ENCODE measurements at regions not wholly inside any gene's neighbourhood (a gene's known extent, or its start where the extent isn't known, plus 50 kb on each side); places are given as distances from the start of the nearest gene placed in this dataset.
"Not testable (repeated sequence)": the region's sequence is repeated elsewhere in the genome, so short reads cannot be mapped to it uniquely, and the experiment has no call there.

GRCh38 chr7:136533732-136534131 lies 334.7 kb upstream of the CHRM2 start:
- DNase-seq (ENCODE audit: low read depth in 2 of 2): no peak

DNA sequence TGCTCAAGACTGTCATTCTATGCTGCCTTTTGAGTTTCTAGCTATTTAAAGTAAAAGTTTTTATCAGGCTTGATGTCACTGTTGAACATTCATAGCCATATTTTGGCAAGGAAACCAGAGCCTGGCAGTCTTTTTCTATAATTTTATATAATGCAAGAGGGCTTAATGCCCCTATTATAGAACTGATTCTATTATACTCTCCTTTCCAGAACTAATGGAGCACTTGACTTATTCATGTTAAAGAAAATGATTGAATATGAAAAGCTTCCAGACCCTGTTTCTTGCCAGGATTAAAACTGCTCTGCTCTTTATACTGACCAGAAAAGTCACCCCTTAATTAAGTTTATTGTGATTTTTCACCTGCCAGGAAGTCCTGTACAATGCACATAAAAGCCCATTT lies 337.6 kb upstream of the CHRM2 start:
- DNase-seq (ENCODE audit: low read depth in 2 of 2): no peak

GRCh38 chr7:136528329-136528728 lies 340.1 kb upstream of the CHRM2 start:
- DNase-seq (ENCODE audit: low read depth in 2 of 2): peak; percentile 64 to 66

GRCh38 chr7:136527554-136527953 lies 340.9 kb upstream of the CHRM2 start:
- DNase-seq (ENCODE audit: low read depth in 2 of 2): no peak

DNA sequence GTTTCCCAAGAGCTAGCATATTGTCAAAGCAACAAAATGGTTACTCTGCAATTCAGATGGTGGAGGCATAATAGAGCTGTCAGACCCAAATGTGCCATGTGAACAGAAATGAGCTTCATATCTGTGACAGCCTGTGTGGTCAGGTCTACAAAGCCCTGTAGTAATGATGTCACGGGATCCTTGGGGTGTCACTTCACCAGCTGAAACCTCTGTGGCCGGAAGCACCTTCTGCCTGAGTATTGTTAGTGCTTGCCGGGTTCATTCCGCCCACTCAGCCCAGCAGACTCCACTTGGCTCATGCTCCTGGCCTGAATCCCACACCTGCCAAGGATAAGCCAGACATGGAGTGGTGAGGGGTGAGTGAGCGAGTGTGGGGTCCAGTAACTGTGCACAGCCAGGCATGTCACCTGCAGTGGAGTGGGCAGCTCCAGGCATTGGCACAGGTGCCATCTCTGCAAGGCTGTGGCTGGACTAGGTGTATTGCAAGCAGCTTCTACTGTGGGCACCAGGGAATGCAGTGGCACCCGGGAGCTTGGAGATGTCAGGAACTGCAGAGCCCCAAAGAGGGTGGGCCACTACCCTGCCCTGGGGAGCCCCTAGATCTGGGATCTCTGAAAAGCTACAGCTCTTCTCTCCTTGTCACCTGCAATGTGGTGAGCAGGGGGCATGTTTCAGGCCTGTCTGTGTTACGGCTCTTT lies 341.9 kb upstream of the CHRM2 start:
- DNase-seq (ENCODE audit: low read depth in 2 of 2): no peak

GRCh38 chr7:136523571-136523970 lies 344.9 kb upstream of the CHRM2 start:
- DNase-seq (ENCODE audit: low read depth in 2 of 2): peak; percentile 26

GRCh38 chr7:136517971-136518370 lies 350.5 kb upstream of the CHRM2 start:
- DNase-seq (ENCODE audit: low read depth in 2 of 2): no peak

DNA sequence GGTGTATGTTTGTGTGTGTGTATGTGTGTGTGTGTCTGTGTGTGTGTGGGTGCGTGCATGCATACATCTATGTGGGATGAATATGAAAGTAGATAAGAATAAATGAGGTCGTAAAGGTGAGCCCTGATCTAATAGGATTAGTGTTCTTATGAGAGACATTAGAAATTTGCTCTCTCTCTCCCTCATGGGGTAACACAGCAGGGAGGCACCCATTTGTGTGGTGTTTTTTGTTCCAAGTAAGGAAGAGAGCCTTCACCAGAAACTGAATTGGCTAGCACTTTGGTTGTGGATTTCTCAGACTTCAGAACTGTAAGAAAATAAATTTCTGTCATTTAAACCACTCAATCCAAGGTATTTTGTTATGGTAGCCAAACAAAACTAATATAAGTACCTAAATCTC lies 353.7 kb upstream of the CHRM2 start:
- DNase-seq (ENCODE audit: low read depth in 2 of 2): no peak

DNA sequence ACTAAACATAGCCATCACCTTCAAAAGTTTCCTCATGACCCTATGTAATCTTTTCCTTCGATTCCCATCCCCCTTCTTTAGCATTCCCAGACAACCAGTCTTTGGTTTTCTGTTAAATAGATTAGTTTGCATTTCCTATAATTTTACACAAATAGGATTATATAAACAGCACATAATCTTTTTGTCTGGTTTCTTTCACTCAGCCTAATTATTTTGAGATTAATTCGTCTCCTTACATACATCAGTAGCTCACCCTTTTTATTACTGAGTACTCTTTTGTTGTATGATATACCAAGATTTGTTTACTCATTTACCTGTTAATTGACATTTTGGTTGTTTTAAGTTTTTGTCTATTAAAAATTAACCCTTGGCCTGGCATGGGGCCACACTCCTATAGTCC lies 354.7 kb upstream of the CHRM2 start:
- no peak for DNase-seq (ENCODE audit: low read depth in 2 of 2)

DNA sequence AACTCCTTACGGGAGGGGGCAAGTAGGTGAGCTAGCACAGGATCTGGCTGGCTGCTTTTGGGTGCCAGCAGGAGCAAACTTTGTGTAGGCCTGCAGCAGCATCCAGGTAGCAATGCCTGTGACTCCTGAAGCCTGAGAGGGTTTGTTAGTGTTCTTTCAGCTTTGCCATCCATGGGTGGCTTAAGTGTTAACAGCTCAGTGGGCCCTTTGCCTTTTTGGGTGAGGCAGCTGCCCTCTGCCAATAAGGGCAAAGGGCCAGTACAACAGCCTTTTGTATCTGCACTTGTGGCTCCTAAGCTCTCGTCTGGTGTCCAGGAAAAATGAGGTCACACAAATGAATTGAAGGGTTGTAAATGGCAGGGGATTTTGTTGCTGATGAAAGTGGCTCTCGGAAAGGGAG lies 359.0 kb upstream of the CHRM2 start:
- DNase-seq (ENCODE audit: low read depth in 2 of 2): no peak

DNA sequence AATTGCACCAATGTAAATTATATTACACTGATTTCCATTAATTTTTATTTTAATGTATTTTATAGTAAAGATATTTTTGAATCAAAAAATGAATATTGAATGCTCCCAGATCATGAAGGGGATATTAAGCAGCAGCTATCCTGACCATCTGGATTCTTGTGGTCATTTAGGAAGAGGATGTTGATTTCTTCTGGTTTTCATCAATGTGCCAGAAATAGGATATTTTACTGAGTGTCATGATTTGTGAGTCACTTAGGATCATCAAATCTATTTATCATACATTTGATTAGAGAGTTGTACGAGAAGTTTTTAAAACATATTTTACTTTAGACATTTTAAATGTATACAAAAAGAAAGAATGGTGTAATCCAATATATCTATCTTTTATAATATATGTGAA lies 366.3 kb upstream of the CHRM2 start:
- DNase-seq (ENCODE audit: low read depth in 2 of 2): no peak

- DNase-seq (ENCODE audit: low read depth in 2 of 2): no peak
These were observed 367.3 kb upstream of the CHRM2 start for GRCh38 chr7:136501151-136501550.

GRCh38 chr7:136496551-136496950 lies 371.9 kb upstream of the CHRM2 start:
- no peak for DNase-seq (ENCODE audit: low read depth in 2 of 2)

GRCh38 chr7:136495081-136495480 lies 373.4 kb upstream of the CHRM2 start:
- DNase-seq (ENCODE audit: low read depth in 2 of 2): no peak

DNA sequence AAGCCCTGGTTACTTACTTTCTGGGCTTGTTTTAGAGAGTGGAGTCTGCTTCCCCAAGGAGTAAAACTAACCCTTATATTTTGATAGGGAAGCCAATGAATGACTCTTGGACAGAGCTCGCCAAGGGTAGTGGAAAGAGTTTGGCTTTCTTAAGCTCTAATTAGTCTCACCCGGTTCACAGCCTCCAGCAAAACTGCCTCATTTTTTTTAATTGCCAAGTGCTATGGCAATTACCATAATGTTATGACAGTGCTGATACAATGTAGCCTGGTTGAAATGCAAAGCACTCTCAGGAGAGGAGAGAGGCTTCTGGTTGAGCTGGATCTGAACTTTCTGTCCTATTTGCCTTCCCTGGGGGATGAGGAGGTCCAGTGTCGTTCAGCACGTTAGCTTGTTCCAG lies 376.1 kb upstream of the CHRM2 start:
- no peak for DNase-seq (ENCODE audit: low read depth in 2 of 2)

DNA sequence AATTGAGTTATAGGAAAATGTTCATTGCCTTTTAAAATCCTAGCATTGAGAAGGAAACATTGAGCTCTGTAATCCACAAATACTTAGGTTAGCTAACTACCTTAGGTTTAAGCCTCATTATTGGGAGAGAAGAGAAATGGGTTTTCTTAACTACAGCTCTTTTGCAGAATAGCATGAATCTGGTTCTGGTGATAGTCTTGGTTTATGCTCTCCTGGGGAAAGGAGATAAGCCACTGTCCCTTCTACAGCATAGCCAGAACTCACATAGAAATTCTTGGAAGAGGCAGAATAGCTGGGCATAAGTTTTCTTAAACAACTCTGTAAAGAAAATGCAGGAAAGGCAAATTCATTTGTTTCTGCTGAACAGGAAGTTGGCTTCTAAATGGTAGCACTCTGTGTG lies 378.6 kb upstream of the CHRM2 start:
- DNase-seq (ENCODE audit: low read depth in 2 of 2): no peak

DNA sequence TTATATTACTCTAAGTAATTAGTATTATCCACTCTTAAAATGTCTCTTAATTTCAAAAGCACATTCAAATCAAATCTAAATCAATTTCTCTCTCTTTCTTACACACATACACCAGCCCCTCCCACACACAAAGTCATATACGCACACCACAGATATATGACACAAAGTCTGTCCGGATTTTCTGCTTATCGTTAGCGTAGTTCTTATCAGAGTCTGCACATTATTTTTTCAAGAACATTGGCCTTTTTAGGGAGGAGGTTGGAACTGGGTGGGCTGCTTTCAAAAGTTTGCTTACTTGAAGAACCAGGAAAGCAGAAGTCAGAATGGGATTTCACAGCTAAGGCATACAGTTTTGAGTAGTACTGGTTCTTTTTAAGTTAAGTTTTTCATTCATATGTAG lies 387.6 kb upstream of the CHRM2 start:
- DNase-seq (ENCODE audit: low read depth in 2 of 2): no peak

DNA sequence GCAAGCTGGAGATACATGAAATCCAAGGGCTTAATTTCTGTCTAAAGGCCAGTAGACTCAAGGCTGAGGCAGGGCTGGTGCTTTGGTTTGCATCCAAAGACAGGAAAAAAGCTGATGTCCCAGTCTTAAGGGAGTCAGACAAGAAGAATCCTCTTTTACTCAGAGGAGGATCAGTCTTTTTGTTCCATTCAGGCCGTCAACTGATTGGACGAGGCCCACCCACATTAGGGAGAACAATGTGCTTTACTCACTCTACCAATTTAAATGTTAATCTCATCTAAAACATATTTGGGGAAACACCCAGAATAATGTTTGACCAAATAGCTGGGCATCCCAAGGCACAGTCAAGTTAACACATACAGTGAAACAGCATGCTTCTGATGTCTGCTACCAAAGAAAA lies 388.5 kb upstream of the CHRM2 start:
- no peak for DNase-seq (ENCODE audit: low read depth in 2 of 2)

GRCh38 chr7:136470179-136470578 lies 398.3 kb upstream of the CHRM2 start:
- DNase-seq (ENCODE audit: low read depth in 2 of 2): no peak

DNA sequence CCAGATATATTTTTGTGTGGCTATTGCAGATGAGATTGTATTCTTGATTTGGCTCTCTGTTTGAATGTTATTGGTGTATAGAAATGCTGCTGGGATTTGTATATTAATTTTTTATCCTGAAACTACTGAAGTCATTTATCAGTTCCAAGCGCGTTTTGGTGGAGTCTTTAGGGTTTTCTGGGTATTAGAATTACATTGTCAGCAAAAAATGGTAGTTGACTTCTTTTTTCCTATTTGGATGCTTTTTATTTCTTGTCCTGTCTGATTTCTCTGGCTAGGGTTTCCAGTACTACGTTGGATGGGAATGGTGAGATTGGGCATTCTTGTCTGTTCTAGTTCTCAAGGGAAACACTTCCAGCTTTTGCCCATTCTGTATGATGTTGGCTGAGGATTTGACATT lies 415.5 kb upstream of the CHRM2 start:
- DNase-seq (ENCODE audit: low read depth in 2 of 2): no peak

DNA sequence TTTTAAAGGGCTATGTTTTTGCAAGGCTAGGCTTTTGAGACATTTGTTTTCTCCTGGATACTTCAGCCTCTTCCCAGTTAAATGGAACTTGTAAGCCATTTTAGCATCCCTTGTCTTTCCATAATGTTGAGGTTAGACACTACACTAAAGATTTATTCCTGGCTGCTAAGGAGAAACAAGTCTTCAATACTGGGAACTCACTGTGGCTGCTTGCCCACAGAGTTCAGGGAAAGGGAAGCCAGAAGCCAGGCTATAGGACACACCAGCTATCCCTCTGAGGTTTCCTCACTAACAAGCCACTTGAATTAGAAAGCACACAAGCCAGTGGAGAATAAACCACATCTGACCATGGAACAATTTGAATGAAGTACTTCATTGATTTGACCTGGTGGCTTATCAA lies 421.7 kb upstream of the CHRM2 start:
- no peak for DNase-seq (ENCODE audit: low read depth in 2 of 2)

DNA sequence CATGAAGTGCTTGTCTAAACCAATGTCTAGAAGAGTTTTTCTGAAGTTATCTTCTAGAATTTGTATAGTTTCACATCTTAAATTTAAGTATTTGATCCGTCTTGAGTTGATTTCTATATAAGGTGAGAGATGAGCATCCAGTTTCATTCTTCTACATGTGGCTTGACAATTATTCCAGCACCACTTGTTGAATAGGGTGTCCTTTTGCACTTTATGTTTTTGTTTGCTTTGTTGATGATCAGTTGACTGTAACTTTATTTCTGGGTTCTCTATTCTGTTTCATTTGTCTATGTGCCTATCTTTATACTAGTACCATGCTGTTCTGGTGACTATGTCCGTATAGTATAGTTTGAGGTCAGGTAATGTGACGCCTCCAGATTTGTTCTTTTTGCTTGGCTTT lies 426.6 kb upstream of the CHRM2 start:
- no peak for DNase-seq (ENCODE audit: low read depth in 2 of 2)

DNA sequence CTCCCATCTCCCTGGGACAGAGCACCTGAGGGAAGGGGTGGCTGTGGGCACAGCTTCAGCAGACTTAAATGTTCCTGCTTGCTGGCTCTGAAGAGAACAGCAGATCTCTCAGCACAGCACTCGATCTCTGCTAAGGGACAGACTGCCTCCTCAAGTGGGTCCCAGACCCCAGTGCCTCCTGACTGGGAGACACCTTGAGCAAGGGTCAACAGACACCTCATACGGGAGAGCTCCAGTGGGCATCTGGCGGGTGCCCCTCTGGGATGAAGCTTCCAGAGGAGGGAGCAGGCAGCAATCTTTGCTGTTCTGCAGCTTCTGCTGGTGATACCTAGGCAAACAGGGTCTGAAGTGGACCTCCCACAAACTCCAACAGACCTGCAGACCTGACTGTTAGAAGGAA lies 436.7 kb upstream of the CHRM2 start:
- not testable (repeated sequence) for DNase-seq (ENCODE audit: low read depth in 2 of 2)

- no peak for DNase-seq (ENCODE audit: low read depth in 2 of 2)
These were observed 444.4 kb upstream of the CHRM2 start for GRCh38 chr7:136424058-136424457.
